ENCODE measurements at regions not wholly inside any gene's neighbourhood (a gene's known extent, or its start where the extent isn't known, plus 50 kb on each side); places are given as distances from the start of the nearest gene placed in this dataset.

GRCh38 chr2:12113412-12113811 is 367.0 kb downstream of the LPIN1 start:
- Mint-ChIP-seq H3K27me3 (ENCODE audit: insufficient read depth) (peaks cover 1% of the 10 kb centered on the region), H3K4me3 (no peak overlapping the region), H3K4me1 (peaks cover 8% of the 10 kb centered on the region), H3K27ac (no peak overlapping the region), H3K9me3 (no peaks in the 10 kb centered on the region), H3K36me3 (ENCODE audit: low read depth) (no peaks in the 10 kb centered on the region)
- Histone ChIP-seq H3K27me3 (ENCODE audit: control insufficient read depth, insufficient read depth, low read length, poor library complexity, severe bottlenecking) (no peaks in the 10 kb centered on the region), H3K9ac (ENCODE audit: extremely low read depth, low read length, poor library complexity, severe bottlenecking) (no peak overlapping the region), H3K4me3 (ENCODE audit: low read length) (no peak overlapping the region), H3K4me1 (ENCODE audit: control insufficient read depth, insufficient read depth, low read length) (no peaks in the 10 kb centered on the region), H3K36me3 (ENCODE audit: control insufficient read depth, insufficient read depth, low read length) (no peaks in the 10 kb centered on the region), H3K27ac (ENCODE audit: low read depth, low read length) (no peak overlapping the region), H3K9me3 (ENCODE audit: control insufficient read depth, low read length) (no peaks in the 10 kb centered on the region)
- 94 to 100% methylated on average over 1 of the region's 1 CpG for WGBS, 2 experiments (ENCODE audit: insufficient coverage in 1 of 2, insufficient read length in 1 of 2)
- TF ChIP-seq, protein P1, sequence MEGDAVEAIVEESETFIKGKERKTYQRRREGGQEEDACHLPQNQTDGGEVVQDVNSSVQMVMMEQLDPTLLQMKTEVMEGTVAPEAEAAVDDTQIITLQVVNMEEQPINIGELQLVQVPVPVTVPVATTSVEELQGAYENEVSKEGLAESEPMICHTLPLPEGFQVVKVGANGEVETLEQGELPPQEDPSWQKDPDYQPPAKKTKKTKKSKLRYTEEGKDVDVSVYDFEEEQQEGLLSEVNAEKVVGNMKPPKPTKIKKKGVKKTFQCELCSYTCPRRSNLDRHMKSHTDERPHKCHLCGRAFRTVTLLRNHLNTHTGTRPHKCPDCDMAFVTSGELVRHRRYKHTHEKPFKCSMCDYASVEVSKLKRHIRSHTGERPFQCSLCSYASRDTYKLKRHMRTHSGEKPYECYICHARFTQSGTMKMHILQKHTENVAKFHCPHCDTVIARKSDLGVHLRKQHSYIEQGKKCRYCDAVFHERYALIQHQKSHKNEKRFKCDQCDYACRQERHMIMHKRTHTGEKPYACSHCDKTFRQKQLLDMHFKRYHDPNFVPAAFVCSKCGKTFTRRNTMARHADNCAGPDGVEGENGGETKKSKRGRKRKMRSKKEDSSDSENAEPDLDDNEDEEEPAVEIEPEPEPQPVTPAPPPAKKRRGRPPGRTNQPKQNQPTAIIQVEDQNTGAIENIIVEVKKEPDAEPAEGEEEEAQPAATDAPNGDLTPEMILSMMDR (conservative IDR thresholded peaks at IDR 0.05), result no peak
- DNase-seq, result no peak

DNA sequence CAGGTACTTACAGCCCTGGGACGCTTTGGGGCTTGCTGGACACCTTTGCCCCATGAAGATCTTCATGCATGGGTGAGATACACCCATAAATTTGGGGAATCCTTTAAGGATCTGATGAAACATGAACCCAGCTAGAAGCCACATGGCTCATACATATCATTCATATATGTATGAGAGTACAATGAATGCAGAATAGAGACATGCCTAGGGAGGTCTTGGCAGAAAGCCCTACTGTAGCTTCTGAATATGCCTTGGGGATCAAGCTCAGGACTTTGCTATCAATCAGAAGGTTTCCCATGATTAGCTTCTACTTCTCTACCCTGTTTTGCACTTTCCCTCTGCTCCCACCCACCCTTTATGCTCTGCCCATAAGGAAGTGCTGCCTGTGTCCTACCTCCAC is 368.4 kb downstream of the LPIN1 start:
- Mint-ChIP-seq H3K4me3 (no peak overlapping the region), H3K27ac (no peak overlapping the region), H3K9me3 (no peaks in the 10 kb centered on the region), H3K27me3 (ENCODE audit: insufficient read depth) (peaks cover 1% of the 10 kb centered on the region), H3K36me3 (ENCODE audit: low read depth) (no peaks in the 10 kb centered on the region), H3K4me1 (peaks cover 3% of the 10 kb centered on the region)
- DNase-seq, result no peak
- TF ChIP-seq, protein P1 (conservative IDR thresholded peaks at IDR 0.05), result no peak
- no peaks in the 10 kb centered on the region for H3K9me3 ChIP-seq (ENCODE audit: control insufficient read depth, low read length)
- H3K27me3 ChIP-seq (ENCODE audit: control insufficient read depth, insufficient read depth, low read length, poor library complexity, severe bottlenecking), result no peaks in the 10 kb centered on the region
- no peaks in the 10 kb centered on the region for H3K4me1 ChIP-seq (ENCODE audit: control insufficient read depth, insufficient read depth, low read length)
- no peak overlapping the region for H3K9ac ChIP-seq (ENCODE audit: extremely low read depth, low read length, poor library complexity, severe bottlenecking)
- no peak overlapping the region for H3K4me3 ChIP-seq (ENCODE audit: low read length)
- no peaks in the 10 kb centered on the region for H3K36me3 ChIP-seq (ENCODE audit: control insufficient read depth, insufficient read depth, low read length)
- 0% methylated on average over 1 of the region's 1 CpG for WGBS, 2 experiments (ENCODE audit: insufficient coverage in 1 of 2, insufficient read length in 1 of 2)
- H3K27ac ChIP-seq (ENCODE audit: low read depth, low read length), result no peak overlapping the region

- Mint-ChIP-seq H3K27ac (no peak overlapping the region), H3K4me3 (no peak overlapping the region), H3K27me3 (ENCODE audit: insufficient read depth) (peaks cover 1% of the 10 kb centered on the region), H3K9me3 (no peaks in the 10 kb centered on the region), H3K4me1 (peaks cover 3% of the 10 kb centered on the region), H3K36me3 (ENCODE audit: low read depth) (no peaks in the 10 kb centered on the region)
- no peak overlapping the region for H3K27ac ChIP-seq (ENCODE audit: low read depth, low read length)
- no peaks in the 10 kb centered on the region for H3K36me3 ChIP-seq (ENCODE audit: control insufficient read depth, insufficient read depth, low read length)
- TF ChIP-seq, protein P1 (conservative IDR thresholded peaks at IDR 0.05), result no peak
- H3K9ac ChIP-seq (ENCODE audit: extremely low read depth, low read length, poor library complexity, severe bottlenecking), result no peak overlapping the region
- no peak for DNase-seq
- no peaks in the 10 kb centered on the region for H3K4me1 ChIP-seq (ENCODE audit: control insufficient read depth, insufficient read depth, low read length)
- H3K27me3 ChIP-seq (ENCODE audit: control insufficient read depth, insufficient read depth, low read length, poor library complexity, severe bottlenecking), result no peaks in the 10 kb centered on the region
- 85 to 100% methylated on average over 2 to 7 of the region's 7 CpGs for WGBS, 2 experiments (ENCODE audit: insufficient coverage in 1 of 2, insufficient read length in 1 of 2)
- H3K4me3 ChIP-seq (ENCODE audit: low read length), result no peak overlapping the region
- no peaks in the 10 kb centered on the region for H3K9me3 ChIP-seq (ENCODE audit: control insufficient read depth, low read length)
Observed at GRCh38 chr2:12116228-12116750, 369.9 kb downstream of the LPIN1 start.

All from endodermal cell (in vitro differentiated cells).